Endothelial cell of umbilical vein (primary cell): ENCODE measurements at regions not wholly inside any gene's neighbourhood (a gene's known extent, or its start where the extent isn't known, plus 50 kb on each side); places are given as distances from the start of the nearest gene placed in this dataset.

Source experiments
- BruUV-seq: library from RNA; stranded (reverse); fragments of 400-500 nt; replicated peaks from 2 replicates; lab custom pipeline; 2021; lab: Mats Ljungman, UMichigan
- CTCF ChIA-PET: fragments of 300-600, 350-600 bp; sonication (Branson Sonifier 250); formaldehyde crosslinking; loops from one replicate; lab custom pipeline; 2021; ENCODE audit warnings: antibody characterized with exemption, inconsistent platforms; lab: Charles Lee
- POLR2A ChIA-PET: fragments of 300-600, 350-600 bp; sonication (Branson Sonifier 250); formaldehyde crosslinking; loops from one replicate; lab custom pipeline; 2021; ENCODE audit warnings: antibody characterized with exemption, inconsistent platforms; lab: Charles Lee
- DNase-seq: peaks from one replicate; pipeline ENCODE4 v3.0.0-alpha.2; 2011; ENCODE audit warnings: low read depth, low spot score
- FAIRE-seq: peaks from 2 replicates; lab custom pipeline; 2011; peaks lifted over from hg19 to GRCh38; lab: Jason Lieb, UNC
- H2AFZ ChIP-seq: 2 replicates; pipeline ENCODE4 v1.6.0; 2012; ENCODE audit warnings: low read depth, low read length, control low read depth, inconsistent platforms
- H3K27ac ChIP-seq: 2 replicates; pipeline ENCODE4 v1.5.1; 2011; ENCODE audit warnings: low read depth, mild to moderate bottlenecking, control low read depth, low read length, moderate library complexity; ENCODE audit not compliant: insufficient read depth
- H3K27me3 ChIP-seq, 2 experiments: 2 replicates each; pipeline versions ENCODE4 v1.6.0 to v1.6.1; 2011; ENCODE audit warnings: low read length in 2 of 2, mixed read lengths in 1 of 2; ENCODE audit not compliant: control insufficient read depth in 2 of 2, insufficient read depth in 2 of 2
- H3K36me3 ChIP-seq, 2 experiments: 2 replicates in 1 of 2; 3 replicates in 1 of 2; pipeline ENCODE4 v1.5.1; 2011; ENCODE audit warnings: low read length in 2 of 2, mild to moderate bottlenecking in 1 of 2, moderate library complexity in 1 of 2; ENCODE audit not compliant: control insufficient read depth in 2 of 2, insufficient read depth in 2 of 2; ENCODE audit errors: extremely low read depth in 1 of 2
- H3K4me1 ChIP-seq: 3 replicates; pipeline ENCODE4 v1.5.1; 2011; ENCODE audit warnings: mild to moderate bottlenecking, low read length; ENCODE audit not compliant: control insufficient read depth, insufficient read depth; ENCODE audit errors: extremely low read depth
- H3K4me2 ChIP-seq: 2 replicates; pipeline ENCODE4 v1.6.1; 2011; ENCODE audit warnings: low read length, control low read depth, mixed read lengths; ENCODE audit not compliant: insufficient read depth
- H3K4me3 ChIP-seq, 3 experiments: fragments of 200-600 bp in 1 of 3; sonication (generic), shearing (Covaris generic) in 1 of 3; replicated peaks in 1 of 3; 2 replicates each; pipeline ENCODE4 v1.5.1; 2011 to 2016; ENCODE audit warnings: control low read depth in 3 of 3, low read length in 3 of 3, mild to moderate bottlenecking in 2 of 3, inconsistent platforms in 1 of 3, low read depth in 1 of 3, moderate library complexity in 1 of 3; ENCODE audit not compliant: insufficient read depth in 1 of 3
- H3K79me2 ChIP-seq: 2 replicates; pipeline ENCODE4 v1.6.0; 2012; ENCODE audit warnings: low read length, inconsistent platforms; ENCODE audit not compliant: control insufficient read depth, insufficient read depth
- H3K9ac ChIP-seq: replicated peaks from 2 replicates; pipeline ENCODE3; 2011; ENCODE audit warnings: low read length, control low read depth; ENCODE audit not compliant: insufficient read depth; ENCODE audit errors: extremely low read depth
- H3K9me1 ChIP-seq: replicated peaks from 3 replicates; pipeline ENCODE4 v1.6.0; 2011; ENCODE audit warnings: mild to moderate bottlenecking, low read length; ENCODE audit not compliant: control insufficient read depth, insufficient read depth; ENCODE audit errors: extremely low read depth
- H3K9me3 ChIP-seq: replicated peaks from 2 replicates; pipeline ENCODE4 v1.5.1; 2012; ENCODE audit warnings: low read length, inconsistent platforms; ENCODE audit not compliant: control insufficient read depth, insufficient read depth
- H4K20me1 ChIP-seq: replicated peaks from 2 replicates; pipeline ENCODE3; 2011; ENCODE audit warnings: mild to moderate bottlenecking, low read length; ENCODE audit not compliant: control insufficient read depth, insufficient read depth; ENCODE audit errors: extremely low read depth
- CTCF ChIP-seq, 2 donors: IDR thresholded peaks; 1 replicate in 1 of 2; 2 replicates in 1 of 2; pipeline ENCODE4 v1.5.1; 2011; ENCODE audit warnings: low read length in 2 of 2, mild to moderate bottlenecking in 2 of 2, moderate library complexity in 2 of 2, control low read depth in 1 of 2, inconsistent platforms in 1 of 2, low read depth in 1 of 2; ENCODE audit not compliant: insufficient read depth in 1 of 2; ENCODE audit errors: extremely low read depth in 1 of 2
- EZH2 ChIP-seq: IDR thresholded peaks from 2 replicates; pipeline ENCODE4 v1.6.1; 2012; ENCODE audit warnings: borderline replicate concordance, low read depth, mild to moderate bottlenecking, moderate library complexity, low read length, inconsistent platforms; ENCODE audit not compliant: severe bottlenecking
- FOS ChIP-seq: IDR thresholded peaks from 2 replicates; pipeline ENCODE4 v1.6.1; 2011; ENCODE audit warnings: mild to moderate bottlenecking, low read length, moderate library complexity, borderline replicate concordance; ENCODE audit not compliant: insufficient read depth
- GATA2 ChIP-seq: IDR thresholded peaks from 2 replicates; pipeline ENCODE4 v1.7.0; 2011; ENCODE audit warnings: low read depth, mild to moderate bottlenecking, moderate library complexity, mixed read lengths, low read length; ENCODE audit not compliant: insufficient read length, insufficient read depth
- JUN ChIP-seq: IDR thresholded peaks from 2 replicates; pipeline ENCODE4 v1.6.1; 2011; ENCODE audit warnings: borderline replicate concordance, low read depth; ENCODE audit not compliant: insufficient read length, insufficient read depth
- MAX ChIP-seq: IDR thresholded peaks from 2 replicates; pipeline ENCODE4 v1.6.1; 2011; ENCODE audit not compliant: insufficient read depth, insufficient read length
- MYC ChIP-seq: IDR thresholded peaks from one replicate; pipeline ENCODE4 v1.6.1; 2011; ENCODE audit warnings: mild to moderate bottlenecking, low read depth, low read length
- POLR2A ChIP-seq: IDR thresholded peaks from 2 replicates; pipeline ENCODE4 v1.6.1; 2012; ENCODE audit warnings: low read depth, mild to moderate bottlenecking, control low read depth, low read length
- POLR2AphosphoS5 ChIP-seq: IDR thresholded peaks from 2 replicates; pipeline ENCODE4 v1.6.1; 2012; ENCODE audit warnings: low read depth, mild to moderate bottlenecking, control low read depth, low read length, moderate library complexity; ENCODE audit not compliant: insufficient read depth
- dilution Hi-C: fragments of 300-500 bp; cut with MboI; formaldehyde crosslinking; loops from one replicate; pipeline ENCODE4 v1.15.0; 2019; ENCODE audit warnings: low sequenced_read_pairs; ENCODE audit not compliant: extremely low pct_ligation_motif_present
- intact Hi-C: fragments of 100-400 bp; cut with micrococcal nuclease; formaldehyde crosslinking; loops from one replicate; pipeline ENCODE4 v1.10.0; 2022

- Histone ChIP-seq H3K9ac (no peak overlapping the region), H3K9me3 (no peaks in the 10 kb centered on the region), H3K9me1 (no peaks in the 10 kb centered on the region), H4K20me1 (no peaks in the 10 kb centered on the region), H3K4me1 (no peaks in the 10 kb centered on the region), H3K27me3 (peaks cover 2 to 5% of the 10 kb centered on the region in 2 experiments), H3K4me2 (no peak overlapping the region), H2AFZ (no peak overlapping the region), H3K4me3 (no peak overlapping the region), H3K79me2 (no peaks in the 10 kb centered on the region), H3K27ac (no peak overlapping the region), H3K36me3 (no peaks in the 10 kb centered on the region)
- DNase-seq (no peak), FAIRE-seq (no peak)
- ChIA-PET CTCF (interaction anchor here (0.5 to 0.8 kb wide), 2 partner anchors 24 to 723 kb away, joined by 3 read pairs; no protein-coding TSS in a partner anchor), POLR2A (no interaction called here)
- dilution Hi-C loops: no loop called here
- no TSS peak for BruUV-seq
- intact Hi-C loops: no loop called here
- TF ChIP-seq FOS: no peak
- TF ChIP-seq POLR2A: no peak
- no peak for TF ChIP-seq POLR2AphosphoS5
Observed at GRCh38 chr18:63071701-63072141, 247.8 kb downstream of the BCL2 start.

GRCh38 chr18:63070767-63071502 lies 248.6 kb downstream of the BCL2 start:
- no peaks in the 10 kb centered on the region for H3K9me1 ChIP-seq
- no peak overlapping the region for H2AFZ ChIP-seq
- peaks cover 0 to 5% of the 10 kb centered on the region in 2 experiments for H3K27me3 ChIP-seq
- no peaks in the 10 kb centered on the region for H3K4me1 ChIP-seq
- POLR2A ChIA-PET: no interaction called here
- no peak for TF ChIP-seq FOS
- TF ChIP-seq CTCF (IDR thresholded peaks at IDR 0.05; ENCODE audit: extremely low read depth in 1 of 2, insufficient read depth in 1 of 2, low read depth in 1 of 2, low read length in 2 of 2): no peak
- no peak for TF ChIP-seq JUN
- no peak for TF ChIP-seq POLR2AphosphoS5
- TF ChIP-seq POLR2A: no peak
- TF ChIP-seq MYC: no peak
- TF ChIP-seq MAX: no peak
- TF ChIP-seq EZH2: no peak
- no peak for TF ChIP-seq GATA2
- no peaks in the 10 kb centered on the region for H3K9me3 ChIP-seq
- no peak overlapping the region for H3K4me3 ChIP-seq
- intact Hi-C loops (no loop called here), dilution Hi-C loops (no loop called here)
- no peak overlapping the region for H3K27ac ChIP-seq
- H4K20me1 ChIP-seq: no peaks in the 10 kb centered on the region
- H3K36me3 ChIP-seq: no peaks in the 10 kb centered on the region
- CTCF ChIA-PET: no interaction called here
- no peaks in the 10 kb centered on the region for H3K79me2 ChIP-seq
- no peak overlapping the region for H3K4me2 ChIP-seq
- no peak overlapping the region for H3K9ac ChIP-seq
- DNase-seq (no peak), FAIRE-seq (no peak)
- BruUV-seq: no TSS peak
